ENCODE measurements at regions not wholly inside any gene's neighbourhood (a gene's known extent, or its start where the extent isn't known, plus 50 kb on each side); places are given as distances from the start of the nearest gene placed in this dataset.
"Not testable (repeated sequence)": the region's sequence is repeated elsewhere in the genome, so short reads cannot be mapped to it uniquely, and the experiment has no call there.

GRCh38 chr21:23809573-23809972, 1797.7 kb downstream of the MRPL39 start:
- DNase-seq (ENCODE audit: low read depth, low spot score) (no peak), FAIRE-seq (no peak)
- no peaks in the 10 kb centered on the region for H3K9me1 ChIP-seq (ENCODE audit: control insufficient read depth, extremely low read depth, insufficient read depth, low read length)
- no peak overlapping the region for H3K27ac ChIP-seq (ENCODE audit: control insufficient read depth, insufficient read depth, low read length)
- H3K9ac ChIP-seq (ENCODE audit: control insufficient read depth, extremely low read depth, insufficient read depth, low read length): no peak overlapping the region
- no peak overlapping the region for H3K4me2 ChIP-seq (ENCODE audit: control insufficient read depth, extremely low read depth, insufficient read depth, low read depth, low read length)
- peaks cover 4% of the 10 kb centered on the region for H3K9me3 ChIP-seq (ENCODE audit: control insufficient read depth, low read depth, low read length)
- no peaks in the 10 kb centered on the region for H3K79me2 ChIP-seq (ENCODE audit: control insufficient read depth, insufficient read depth, low read length)
- H2AFZ ChIP-seq (ENCODE audit: control insufficient read depth, low read length): no peak overlapping the region
- no peaks in the 10 kb centered on the region for H3K27me3 ChIP-seq (ENCODE audit: control insufficient read depth, extremely low read depth, insufficient read depth, low read length)
- no peak overlapping the region for H3K4me3 ChIP-seq (ENCODE audit: control insufficient read depth in 2 of 3, extremely low read depth in 1 of 3, insufficient read depth in 2 of 3, low read depth in 1 of 3, low read length in 3 of 3)
- H4K20me1 ChIP-seq (ENCODE audit: control insufficient read depth, extremely low read depth, insufficient read depth, low read length): no peaks in the 10 kb centered on the region
- no peaks in the 10 kb centered on the region for H3K4me1 ChIP-seq (ENCODE audit: control insufficient read depth, extremely low read depth, insufficient read depth, low read length)
- dilution Hi-C loops (cut with MboI; ENCODE audit: extremely low pct_ligation_motif_present, low sequenced_read_pairs): no loop called here
- no peaks in the 10 kb centered on the region for H3K36me3 ChIP-seq (ENCODE audit: control insufficient read depth in 2 of 2, extremely low read depth in 1 of 2, insufficient read depth in 2 of 2, low read length in 2 of 2)
- TF ChIP-seq EZH2 (IDR thresholded peaks at IDR 0.05; ENCODE audit: low read length) (no peak), CTCF (optimal IDR thresholded peaks at IDR 0.05 in 1 of 3, IDR thresholded peaks at IDR 0.05 in 1 of 3, conservative IDR thresholded peaks at IDR 0.05 in 1 of 3; ENCODE audit: extremely low read depth in 1 of 3, insufficient read depth in 2 of 3, low read length in 3 of 3) (no peak)

GRCh38 chr21:23806966-23807548, 1800.2 kb downstream of the MRPL39 start:
- DNase-seq (ENCODE audit: low read depth, low spot score); H3K27ac ChIP-seq (ENCODE audit: control insufficient read depth, insufficient read depth, low read length); H3K36me3 ChIP-seq (ENCODE audit: control insufficient read depth in 2 of 2, extremely low read depth in 1 of 2, insufficient read depth in 2 of 2, low read length in 2 of 2); H3K4me2 ChIP-seq (ENCODE audit: control insufficient read depth, extremely low read depth, insufficient read depth, low read depth, low read length); FAIRE-seq; H3K27me3 ChIP-seq (ENCODE audit: control insufficient read depth, extremely low read depth, insufficient read depth, low read length); H3K79me2 ChIP-seq (ENCODE audit: control insufficient read depth, insufficient read depth, low read length); H3K4me1 ChIP-seq (ENCODE audit: control insufficient read depth, extremely low read depth, insufficient read depth, low read length); H3K9ac ChIP-seq (ENCODE audit: control insufficient read depth, extremely low read depth, insufficient read depth, low read length); dilution Hi-C loops (cut with MboI; ENCODE audit: extremely low pct_ligation_motif_present, low sequenced_read_pairs); H3K9me3 ChIP-seq (ENCODE audit: control insufficient read depth, low read depth, low read length); H4K20me1 ChIP-seq (ENCODE audit: control insufficient read depth, extremely low read depth, insufficient read depth, low read length); H3K4me3 ChIP-seq (ENCODE audit: control insufficient read depth in 2 of 3, extremely low read depth in 1 of 3, insufficient read depth in 2 of 3, low read depth in 1 of 3, low read length in 3 of 3); H3K9me1 ChIP-seq (ENCODE audit: control insufficient read depth, extremely low read depth, insufficient read depth, low read length); H2AFZ ChIP-seq (ENCODE audit: control insufficient read depth, low read length): not testable (repeated sequence)

GRCh38 chr21:23804866-23805265, 1802.4 kb downstream of the MRPL39 start:
- no peak for FAIRE-seq
- Histone ChIP-seq H3K79me2 (ENCODE audit: control insufficient read depth, insufficient read depth, low read length) (no peaks in the 10 kb centered on the region), H3K27ac (ENCODE audit: control insufficient read depth, insufficient read depth, low read length) (no peak overlapping the region), H3K9me3 (ENCODE audit: control insufficient read depth, low read depth, low read length) (peaks cover 3% of the 10 kb centered on the region), H3K4me1 (ENCODE audit: control insufficient read depth, extremely low read depth, insufficient read depth, low read length) (no peaks in the 10 kb centered on the region), H4K20me1 (ENCODE audit: control insufficient read depth, extremely low read depth, insufficient read depth, low read length) (no peaks in the 10 kb centered on the region), H3K36me3 (ENCODE audit: control insufficient read depth in 2 of 2, extremely low read depth in 1 of 2, insufficient read depth in 2 of 2, low read length in 2 of 2) (no peaks in the 10 kb centered on the region), H3K4me2 (ENCODE audit: control insufficient read depth, extremely low read depth, insufficient read depth, low read depth, low read length) (no peak overlapping the region), H3K4me3 (ENCODE audit: control insufficient read depth in 2 of 3, extremely low read depth in 1 of 3, insufficient read depth in 2 of 3, low read depth in 1 of 3, low read length in 3 of 3) (no peak overlapping the region), H2AFZ (ENCODE audit: control insufficient read depth, low read length) (no peak overlapping the region), H3K9me1 (ENCODE audit: control insufficient read depth, extremely low read depth, insufficient read depth, low read length) (no peaks in the 10 kb centered on the region), H3K9ac (ENCODE audit: control insufficient read depth, extremely low read depth, insufficient read depth, low read length) (no peak overlapping the region), H3K27me3 (ENCODE audit: control insufficient read depth, extremely low read depth, insufficient read depth, low read length) (no peaks in the 10 kb centered on the region)
- no peak for TF ChIP-seq EZH2 (IDR thresholded peaks at IDR 0.05; ENCODE audit: low read length)
- no peak for TF ChIP-seq CTCF (optimal IDR thresholded peaks at IDR 0.05 in 1 of 3, IDR thresholded peaks at IDR 0.05 in 1 of 3, conservative IDR thresholded peaks at IDR 0.05 in 1 of 3; ENCODE audit: extremely low read depth in 1 of 3, insufficient read depth in 2 of 3, low read length in 3 of 3)
- dilution Hi-C loops (cut with MboI; ENCODE audit: extremely low pct_ligation_motif_present, low sequenced_read_pairs): no loop called here
- no peak for DNase-seq (ENCODE audit: low read depth, low spot score)

All from keratinocyte (primary cell).